ENCODE measurements at regions not wholly inside any gene's neighbourhood (a gene's known extent, or its start where the extent isn't known, plus 50 kb on each side); places are given as distances from the start of the nearest gene placed in this dataset.

DNA sequence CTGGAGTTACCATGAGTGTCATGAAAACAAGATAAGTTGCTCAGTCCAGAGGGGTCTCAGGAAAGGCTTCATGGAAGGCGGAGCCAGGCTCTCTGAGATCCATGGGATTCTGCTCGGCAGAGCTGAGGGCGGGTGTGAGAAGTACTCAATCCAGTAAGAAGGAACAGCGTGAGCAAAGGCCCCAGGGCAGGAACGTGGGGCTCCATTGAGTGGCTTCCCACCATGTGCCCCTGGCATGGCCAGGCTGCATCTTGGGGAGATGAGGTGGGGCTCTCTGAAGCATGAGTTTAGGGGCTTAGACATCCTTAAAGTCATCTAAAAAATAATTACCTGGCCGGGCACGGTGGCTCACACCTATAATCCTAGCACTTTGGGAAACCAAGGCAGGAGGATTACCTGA is 58.0 kb downstream of the ARL6IP4 start:
- DNase-seq = no peak

GRCh38 chr12:123037791-123038190 is 57.3 kb downstream of the ARL6IP4 start:
- DNase-seq = no peak

DNA sequence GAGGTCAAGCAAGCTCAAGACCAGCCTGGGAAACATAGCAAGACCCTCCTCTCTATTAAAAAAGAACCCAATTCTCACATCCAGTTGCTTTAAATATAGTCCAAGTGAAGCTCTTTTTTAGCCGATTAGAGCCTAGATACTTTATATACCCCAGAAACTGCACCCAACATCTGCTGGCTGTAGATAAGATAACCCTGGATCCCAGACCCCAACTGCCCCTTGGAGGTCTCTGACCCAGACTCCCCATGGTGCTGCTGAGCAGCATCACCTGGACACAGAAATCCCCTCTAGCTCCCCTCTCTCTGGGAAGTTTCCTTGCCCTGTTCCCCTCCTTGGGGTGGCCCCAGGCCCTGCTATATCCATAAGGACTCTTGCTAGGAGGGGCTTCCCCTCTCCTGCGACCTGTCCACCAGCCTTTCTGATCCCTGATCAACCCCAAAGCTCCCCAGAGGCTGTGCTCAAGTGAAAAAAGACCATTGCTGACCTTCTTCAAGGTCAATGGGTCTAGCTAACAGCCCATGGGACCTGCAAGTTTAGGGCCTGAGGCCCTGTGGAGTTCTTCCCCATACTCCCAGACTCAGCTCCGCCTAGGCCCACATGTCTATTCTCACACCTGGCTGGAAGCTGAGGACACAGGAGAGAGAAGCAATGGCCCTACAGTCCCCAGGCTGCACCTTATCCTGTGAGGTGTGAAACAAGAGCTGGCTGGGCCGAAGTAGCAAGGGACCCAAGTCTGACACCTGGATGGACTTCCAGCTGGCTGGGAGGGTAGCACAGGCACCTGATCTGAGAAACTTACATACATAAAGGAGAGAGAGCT is 56.2 kb downstream of the ARL6IP4 start:
- DNase-seq = no peak

GRCh38 chr12:123035841-123036240 is 55.4 kb downstream of the ARL6IP4 start:
- DNase-seq = no peak

DNA sequence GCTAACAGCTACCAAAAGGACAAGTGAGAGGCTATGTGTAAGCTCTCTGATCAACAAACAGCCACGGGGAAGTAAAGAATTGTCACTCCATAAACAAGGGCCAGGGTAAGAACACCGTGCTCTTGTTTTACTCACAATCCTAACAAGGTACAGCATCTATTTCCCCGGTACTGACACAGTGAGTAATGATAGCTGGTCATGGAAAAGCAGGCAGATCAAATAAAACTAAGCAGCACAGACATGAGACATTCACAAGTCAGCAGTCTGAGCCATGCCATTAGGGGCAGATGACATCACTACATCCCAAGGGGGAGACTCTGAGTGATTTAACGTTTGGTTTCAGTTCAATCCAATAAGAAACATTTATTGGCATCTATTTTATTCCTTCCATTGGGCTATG is 54.4 kb downstream of the ARL6IP4 start:
- DNase-seq = no peak

DNA sequence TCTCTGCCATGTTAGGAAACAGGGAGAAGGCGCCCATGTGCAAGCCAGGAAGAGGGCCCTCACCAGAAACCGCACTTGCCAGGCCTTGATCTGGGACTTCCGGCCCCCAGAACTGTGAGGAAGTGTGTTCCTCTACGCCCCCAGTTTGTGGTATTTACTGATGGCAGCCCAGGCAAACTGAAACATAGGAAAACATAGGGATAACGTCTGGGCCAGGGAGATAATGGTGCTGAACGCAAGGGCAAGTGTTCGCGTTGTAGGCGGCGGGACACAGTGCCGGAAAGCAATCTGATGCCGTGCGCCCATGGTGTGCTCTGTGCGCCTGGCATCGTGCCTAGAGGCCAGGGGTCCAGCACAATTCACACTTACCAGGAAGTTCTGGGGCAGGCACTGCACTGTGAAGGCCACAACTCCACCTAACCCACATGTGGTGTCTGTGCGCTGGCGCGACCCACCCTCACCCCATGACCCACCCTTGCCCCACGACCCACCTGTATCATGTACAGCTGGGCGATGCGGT is 53.6 kb downstream of the ARL6IP4 start:
- DNase-seq = no peak

- DNase-seq = no peak
These were observed 53.0 kb downstream of the ARL6IP4 start for GRCh38 chr12:123033392-123034021.

DNA sequence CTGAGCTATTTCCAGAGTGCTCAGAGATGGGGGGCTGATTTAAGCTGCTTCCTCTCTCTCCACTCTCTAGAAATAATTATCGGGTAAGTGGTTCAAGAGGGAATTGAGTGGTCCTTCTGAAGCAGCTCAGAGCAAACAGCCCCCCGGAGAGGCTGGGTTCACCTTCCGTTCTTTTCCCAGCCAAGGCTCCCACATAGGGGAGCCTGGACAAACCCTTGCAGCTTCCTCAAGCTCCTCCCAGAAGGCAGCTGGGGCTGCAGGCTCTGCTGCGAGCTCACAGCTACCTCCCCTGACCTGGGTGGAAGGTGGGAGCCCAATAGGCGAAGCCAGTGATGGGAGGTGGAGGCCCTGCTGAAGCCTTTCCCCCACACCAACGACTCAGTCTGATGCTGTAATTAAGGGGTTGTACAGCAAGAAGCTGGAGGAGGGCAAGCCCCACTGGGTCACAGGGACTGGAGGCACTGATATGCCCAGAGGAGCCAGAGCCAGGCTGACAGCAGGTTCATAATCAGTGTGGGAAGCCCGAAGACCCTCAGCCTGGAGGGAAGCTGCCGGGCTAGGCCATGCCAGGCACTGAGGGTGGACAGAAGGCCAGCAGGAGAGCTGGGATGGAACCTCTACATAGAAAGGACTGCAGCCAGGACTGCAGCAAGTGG is 52.4 kb downstream of the ARL6IP4 start:
- no peak for DNase-seq
